ENCODE measurements at regions not wholly inside any gene's neighbourhood (a gene's known extent, or its start where the extent isn't known, plus 50 kb on each side); places are given as distances from the start of the nearest gene placed in this dataset.

GRCh38 chr12:107978201-107978600 lies 150.9 kb upstream of the WSCD2 start:
- H2BK15ac ChIP-seq (ENCODE audit: low read length): no peak overlapping the region
- no peak overlapping the region for H2AFZ ChIP-seq (ENCODE audit: low read length)
- no peak overlapping the region for H2BK5ac ChIP-seq (ENCODE audit: low read length)
- no peak overlapping the region for H4K91ac ChIP-seq (ENCODE audit: low read depth, low read length, poor library complexity)
- no peak overlapping the region for H3K9ac ChIP-seq (ENCODE audit: low read depth, low read length, poor library complexity)
- H3K79me1 ChIP-seq (ENCODE audit: low read depth, low read length): no peaks in the 10 kb centered on the region
- no peak overlapping the region for H2AK5ac ChIP-seq (ENCODE audit: low read depth, low read length)
- no peaks in the 10 kb centered on the region for H3K9me3 ChIP-seq (replicated peaks in 1 of 2; ENCODE audit: control insufficient read depth in 2 of 2, insufficient read depth in 1 of 2, low read depth in 1 of 2, low read length in 2 of 2)
- H3K4me2 ChIP-seq (ENCODE audit: insufficient read depth, low read length, poor library complexity, severe bottlenecking): no peak overlapping the region
- no CpG with 5 or more reads among the region's 5 CpGs for WGBS, 2 donors (ENCODE audit: extremely low coverage in 2 of 2, insufficient read length in 2 of 2, insufficient replicate concordance in 1 of 2)
- H3K27ac ChIP-seq (replicated peaks; ENCODE audit: low read length): no peak overlapping the region
- H3K4me1 ChIP-seq (ENCODE audit: control insufficient read depth in 2 of 2, insufficient read depth in 1 of 2, low read depth in 1 of 2, low read length in 2 of 2): no peaks in the 10 kb centered on the region
- H3K18ac ChIP-seq (ENCODE audit: low read length): no peak overlapping the region
- DNase-seq (ENCODE audit: low spot score): no peak
- H3K4me3 ChIP-seq (ENCODE audit: low read length in 2 of 2): no peak overlapping the region
- no peak overlapping the region for H3K14ac ChIP-seq (ENCODE audit: low read length)
- H3K23ac ChIP-seq (ENCODE audit: low read depth, low read length, poor library complexity): no peak overlapping the region
- no peaks in the 10 kb centered on the region for H3K36me3 ChIP-seq (replicated peaks in 1 of 2; ENCODE audit: control insufficient read depth in 2 of 2, insufficient read depth in 2 of 2, low read length in 2 of 2)
- H2BK120ac ChIP-seq (ENCODE audit: low read depth, low read length): no peak overlapping the region
- no peaks in the 10 kb centered on the region for H3K27me3 ChIP-seq (ENCODE audit: control insufficient read depth in 3 of 3, insufficient read depth in 3 of 3, low read depth in 1 of 3, low read length in 3 of 3)
- H2BK12ac ChIP-seq (ENCODE audit: low read length): no peak overlapping the region
- H3K4ac ChIP-seq (ENCODE audit: low read length): no peak overlapping the region
- H4K8ac ChIP-seq (ENCODE audit: low read depth, low read length): no peak overlapping the region

GRCh38 chr12:107978641-107979040 lies 150.4 kb upstream of the WSCD2 start:
- Histone ChIP-seq H4K91ac (ENCODE audit: low read depth, low read length, poor library complexity) (no peak overlapping the region), H3K14ac (ENCODE audit: low read length) (no peak overlapping the region), H3K9me3 (replicated peaks in 1 of 2; ENCODE audit: control insufficient read depth in 2 of 2, insufficient read depth in 1 of 2, low read depth in 1 of 2, low read length in 2 of 2) (no peaks in the 10 kb centered on the region), H2BK5ac (ENCODE audit: low read length) (no peak overlapping the region), H3K36me3 (replicated peaks in 1 of 2; ENCODE audit: control insufficient read depth in 2 of 2, insufficient read depth in 2 of 2, low read length in 2 of 2) (no peaks in the 10 kb centered on the region), H3K27ac (replicated peaks; ENCODE audit: low read length) (no peak overlapping the region), H3K23ac (ENCODE audit: low read depth, low read length, poor library complexity) (no peak overlapping the region), H2AK5ac (ENCODE audit: low read depth, low read length) (no peak overlapping the region), H3K79me1 (ENCODE audit: low read depth, low read length) (no peaks in the 10 kb centered on the region), H3K9ac (ENCODE audit: low read depth, low read length, poor library complexity) (no peak overlapping the region), H2BK12ac (ENCODE audit: low read length) (no peak overlapping the region), H3K4me3 (ENCODE audit: low read length in 2 of 2) (no peak overlapping the region), H2AFZ (ENCODE audit: low read length) (no peak overlapping the region), H3K4me2 (ENCODE audit: insufficient read depth, low read length, poor library complexity, severe bottlenecking) (no peak overlapping the region), H2BK120ac (ENCODE audit: low read depth, low read length) (no peak overlapping the region), H3K4ac (ENCODE audit: low read length) (no peak overlapping the region), H3K4me1 (ENCODE audit: control insufficient read depth in 2 of 2, insufficient read depth in 1 of 2, low read depth in 1 of 2, low read length in 2 of 2) (no peaks in the 10 kb centered on the region), H4K8ac (ENCODE audit: low read depth, low read length) (no peak overlapping the region), H3K27me3 (ENCODE audit: control insufficient read depth in 3 of 3, insufficient read depth in 3 of 3, low read depth in 1 of 3, low read length in 3 of 3) (no peaks in the 10 kb centered on the region), H2BK15ac (ENCODE audit: low read length) (no peak overlapping the region), H3K18ac (ENCODE audit: low read length) (no peak overlapping the region)
- no peak for DNase-seq (ENCODE audit: low spot score)
- WGBS, 2 donors (ENCODE audit: extremely low coverage in 2 of 2, insufficient read length in 2 of 2, insufficient replicate concordance in 1 of 2): no CpG with 5 or more reads among the region's 4 CpGs

- Histone ChIP-seq H3K36me3 (replicated peaks in 1 of 2; ENCODE audit: control insufficient read depth in 2 of 2, insufficient read depth in 2 of 2, low read length in 2 of 2) (no peaks in the 10 kb centered on the region), H2BK5ac (ENCODE audit: low read length) (no peak overlapping the region), H3K4ac (ENCODE audit: low read length) (no peak overlapping the region), H2AK5ac (ENCODE audit: low read depth, low read length) (no peak overlapping the region), H3K18ac (ENCODE audit: low read length) (no peak overlapping the region), H3K4me3 (ENCODE audit: low read length in 2 of 2) (no peak overlapping the region), H3K79me1 (ENCODE audit: low read depth, low read length) (no peaks in the 10 kb centered on the region), H3K4me1 (ENCODE audit: control insufficient read depth in 2 of 2, insufficient read depth in 1 of 2, low read depth in 1 of 2, low read length in 2 of 2) (no peaks in the 10 kb centered on the region), H3K9me3 (replicated peaks in 1 of 2; ENCODE audit: control insufficient read depth in 2 of 2, insufficient read depth in 1 of 2, low read depth in 1 of 2, low read length in 2 of 2) (no peaks in the 10 kb centered on the region), H4K91ac (ENCODE audit: low read depth, low read length, poor library complexity) (no peak overlapping the region), H2BK15ac (ENCODE audit: low read length) (no peak overlapping the region), H3K14ac (ENCODE audit: low read length) (no peak overlapping the region), H3K4me2 (ENCODE audit: insufficient read depth, low read length, poor library complexity, severe bottlenecking) (no peak overlapping the region), H2BK12ac (ENCODE audit: low read length) (no peak overlapping the region), H3K23ac (ENCODE audit: low read depth, low read length, poor library complexity) (no peak overlapping the region), H3K27me3 (ENCODE audit: control insufficient read depth in 3 of 3, insufficient read depth in 3 of 3, low read depth in 1 of 3, low read length in 3 of 3) (no peaks in the 10 kb centered on the region), H2AFZ (ENCODE audit: low read length) (no peak overlapping the region), H3K9ac (ENCODE audit: low read depth, low read length, poor library complexity) (no peak overlapping the region), H3K27ac (replicated peaks; ENCODE audit: low read length) (no peak overlapping the region), H4K8ac (ENCODE audit: low read depth, low read length) (no peak overlapping the region), H2BK120ac (ENCODE audit: low read depth, low read length) (no peak overlapping the region)
- DNase-seq (ENCODE audit: low spot score): no peak
- WGBS, 2 donors (ENCODE audit: extremely low coverage in 2 of 2, insufficient read length in 2 of 2, insufficient replicate concordance in 1 of 2): no CpG with 5 or more reads among the region's 4 CpGs
Measured at GRCh38 chr12:107983756-107984472, 145.2 kb upstream of the WSCD2 start.

GRCh38 chr12:107984973-107985372 lies 144.1 kb upstream of the WSCD2 start:
- H3K23ac ChIP-seq (ENCODE audit: low read depth, low read length, poor library complexity): no peak overlapping the region
- H3K9ac ChIP-seq (ENCODE audit: low read depth, low read length, poor library complexity): no peak overlapping the region
- no peaks in the 10 kb centered on the region for H3K79me1 ChIP-seq (ENCODE audit: low read depth, low read length)
- no peak overlapping the region for H2BK15ac ChIP-seq (ENCODE audit: low read length)
- WGBS, 2 donors (ENCODE audit: extremely low coverage in 2 of 2, insufficient read length in 2 of 2, insufficient replicate concordance in 1 of 2): no CpG with 5 or more reads among the region's 3 CpGs
- H3K27ac ChIP-seq (replicated peaks; ENCODE audit: low read length): no peak overlapping the region
- H3K9me3 ChIP-seq (replicated peaks in 1 of 2; ENCODE audit: control insufficient read depth in 2 of 2, insufficient read depth in 1 of 2, low read depth in 1 of 2, low read length in 2 of 2): no peaks in the 10 kb centered on the region
- no peak overlapping the region for H3K14ac ChIP-seq (ENCODE audit: low read length)
- no peak for DNase-seq (ENCODE audit: low spot score)
- H3K27me3 ChIP-seq (ENCODE audit: control insufficient read depth in 3 of 3, insufficient read depth in 3 of 3, low read depth in 1 of 3, low read length in 3 of 3): no peaks in the 10 kb centered on the region
- no peak overlapping the region for H3K4ac ChIP-seq (ENCODE audit: low read length)
- no peak overlapping the region for H3K18ac ChIP-seq (ENCODE audit: low read length)
- H4K91ac ChIP-seq (ENCODE audit: low read depth, low read length, poor library complexity): no peak overlapping the region
- no peaks in the 10 kb centered on the region for H3K4me1 ChIP-seq (ENCODE audit: control insufficient read depth in 2 of 2, insufficient read depth in 1 of 2, low read depth in 1 of 2, low read length in 2 of 2)
- no peak overlapping the region for H2BK120ac ChIP-seq (ENCODE audit: low read depth, low read length)
- no peak overlapping the region for H2BK12ac ChIP-seq (ENCODE audit: low read length)
- no peaks in the 10 kb centered on the region for H3K36me3 ChIP-seq (replicated peaks in 1 of 2; ENCODE audit: control insufficient read depth in 2 of 2, insufficient read depth in 2 of 2, low read length in 2 of 2)
- H2BK5ac ChIP-seq (ENCODE audit: low read length): no peak overlapping the region
- H2AK5ac ChIP-seq (ENCODE audit: low read depth, low read length): no peak overlapping the region
- H3K4me3 ChIP-seq (ENCODE audit: low read length in 2 of 2): no peak overlapping the region
- H2AFZ ChIP-seq (ENCODE audit: low read length): no peak overlapping the region
- no peak overlapping the region for H4K8ac ChIP-seq (ENCODE audit: low read depth, low read length)
- H3K4me2 ChIP-seq (ENCODE audit: insufficient read depth, low read length, poor library complexity, severe bottlenecking): no peak overlapping the region
